Myocyte (in vitro differentiated cells): ENCODE measurements at regions not wholly inside any gene's neighbourhood (a gene's known extent, or its start where the extent isn't known, plus 50 kb on each side); places are given as distances from the start of the nearest gene placed in this dataset.

Experiments
- DNase-seq: peaks from one replicate; pipeline ENCODE4 v3.0.0-alpha.2; 2012; ENCODE audit warnings: low read depth

- no peak for DNase-seq
Measured at GRCh38 chr11:119829402-119829801, 100.4 kb upstream of the NECTIN1 start.

GRCh38 chr11:119828819-119829218 is 99.8 kb upstream of the NECTIN1 start:
- DNase-seq, result no peak

- no peak for DNase-seq
Measured at GRCh38 chr11:119828006-119828405, 99.0 kb upstream of the NECTIN1 start.

- no peak for DNase-seq
Measured at GRCh38 chr11:119827113-119827512, 98.1 kb upstream of the NECTIN1 start.

GRCh38 chr11:119823077-119823476 is 94.1 kb upstream of the NECTIN1 start:
- no peak for DNase-seq

GRCh38 chr11:119816660-119817059 is 87.7 kb upstream of the NECTIN1 start:
- DNase-seq, result no peak

GRCh38 chr11:119814766-119815165 is 85.8 kb upstream of the NECTIN1 start:
- no peak for DNase-seq

- no peak for DNase-seq
Measured at GRCh38 chr11:119810478-119811232, 81.7 kb upstream of the NECTIN1 start.

GRCh38 chr11:119809346-119809745 is 80.3 kb upstream of the NECTIN1 start:
- DNase-seq, result no peak

GRCh38 chr11:119808407-119809185 is 79.6 kb upstream of the NECTIN1 start:
- DNase-seq, result no peak

- no peak for DNase-seq
Measured at GRCh38 chr11:119807841-119808240, 78.8 kb upstream of the NECTIN1 start.

GRCh38 chr11:119807402-119807801 is 78.4 kb upstream of the NECTIN1 start:
- DNase-seq, result no peak

- DNase-seq, result no peak
Measured at GRCh38 chr11:119806064-119806915, 77.3 kb upstream of the NECTIN1 start.

GRCh38 chr11:119805663-119806062 is 76.7 kb upstream of the NECTIN1 start:
- DNase-seq, result no peak

GRCh38 chr11:119804698-119805097 is 75.7 kb upstream of the NECTIN1 start:
- no peak for DNase-seq

GRCh38 chr11:119803726-119804294 is 74.8 kb upstream of the NECTIN1 start:
- no peak for DNase-seq

GRCh38 chr11:119803139-119803538 is 74.1 kb upstream of the NECTIN1 start:
- DNase-seq, result no peak

- DNase-seq, result no peak
Measured at GRCh38 chr11:119802670-119803069, 73.7 kb upstream of the NECTIN1 start.

- no peak for DNase-seq
Measured at GRCh38 chr11:119800619-119801018, 71.6 kb upstream of the NECTIN1 start.

GRCh38 chr11:119800171-119800570 is 71.2 kb upstream of the NECTIN1 start:
- DNase-seq, result no peak

- DNase-seq, result no peak
Measured at GRCh38 chr11:119798656-119799055, 69.7 kb upstream of the NECTIN1 start.
